ENCODE measurements at regions not wholly inside any gene's neighbourhood (a gene's known extent, or its start where the extent isn't known, plus 50 kb on each side); places are given as distances from the start of the nearest gene placed in this dataset.

GRCh38 chr11:105241136-105241535, 101.6 kb upstream of the CARD18 start:
- no peak for TF ChIP-seq TAF1 (IDR thresholded peaks at IDR 0.05; ENCODE audit: borderline replicate concordance, insufficient read depth, low read length)
- no peak for TF ChIP-seq POLR2AphosphoS5 (IDR thresholded peaks at IDR 0.05; ENCODE audit: low read depth, low read length)
- no peak for TF ChIP-seq REST (IDR thresholded peaks at IDR 0.05; ENCODE audit: insufficient read depth in 1 of 2, low read depth in 2 of 2, low read length in 2 of 2)
- TF ChIP-seq FOXP2 (optimal IDR thresholded peaks at IDR 0.05; ENCODE audit: borderline replicate concordance, extremely low read depth, extremely low read length, insufficient read depth) = no peak

Data from PFSK-1 (cell line).